ENCODE measurements at regions not wholly inside any gene's neighbourhood (a gene's known extent, or its start where the extent isn't known, plus 50 kb on each side); places are given as distances from the start of the nearest gene placed in this dataset.
"Not testable (repeated sequence)": the region's sequence is repeated elsewhere in the genome, so short reads cannot be mapped to it uniquely, and the experiment has no call there.

DNA sequence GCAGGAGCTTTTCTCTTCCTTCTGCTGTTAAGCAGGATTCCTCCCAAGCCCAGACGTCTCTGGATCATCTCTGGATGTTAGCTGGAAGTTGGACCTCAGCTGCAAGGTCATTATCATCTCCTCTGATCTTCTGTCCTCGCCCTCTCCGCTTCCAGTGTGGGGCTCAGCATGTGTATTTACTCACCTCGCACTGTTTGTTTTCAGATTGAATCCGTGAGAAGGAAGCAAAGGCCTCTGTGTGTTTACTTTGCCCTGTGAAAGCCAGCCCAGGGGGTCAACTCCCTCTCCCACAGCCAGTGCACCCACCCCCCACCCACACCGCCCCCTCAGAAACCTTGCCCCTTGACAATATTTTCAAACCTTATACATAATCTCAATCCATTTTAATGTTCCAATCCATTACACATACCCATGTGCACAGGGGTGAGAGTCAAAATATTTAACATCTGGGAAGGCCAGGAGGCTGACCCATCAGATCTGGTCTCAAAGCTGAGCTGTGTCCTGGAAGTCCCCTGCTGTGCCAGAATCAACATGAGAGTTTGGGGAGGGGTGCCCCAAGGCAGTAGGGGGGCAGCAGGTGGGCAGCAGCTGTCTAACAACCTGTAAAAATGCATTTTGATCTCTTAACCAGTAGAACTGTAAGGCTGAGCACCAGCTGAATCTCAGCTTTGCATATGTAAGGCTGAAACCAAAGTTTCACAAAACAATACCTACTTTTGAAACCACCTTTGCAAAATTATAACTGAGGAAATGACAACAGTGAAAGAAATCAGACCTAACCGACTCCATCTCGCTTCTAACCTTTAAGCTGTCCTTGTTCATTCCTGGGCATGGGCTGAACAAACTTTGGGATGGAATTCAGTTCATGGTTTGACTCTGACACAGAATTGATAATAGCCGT lies 157.9 kb downstream of the ZNF664 start:
- DNase-seq (ENCODE audit: low read depth in 2 of 2) = no peak

DNA sequence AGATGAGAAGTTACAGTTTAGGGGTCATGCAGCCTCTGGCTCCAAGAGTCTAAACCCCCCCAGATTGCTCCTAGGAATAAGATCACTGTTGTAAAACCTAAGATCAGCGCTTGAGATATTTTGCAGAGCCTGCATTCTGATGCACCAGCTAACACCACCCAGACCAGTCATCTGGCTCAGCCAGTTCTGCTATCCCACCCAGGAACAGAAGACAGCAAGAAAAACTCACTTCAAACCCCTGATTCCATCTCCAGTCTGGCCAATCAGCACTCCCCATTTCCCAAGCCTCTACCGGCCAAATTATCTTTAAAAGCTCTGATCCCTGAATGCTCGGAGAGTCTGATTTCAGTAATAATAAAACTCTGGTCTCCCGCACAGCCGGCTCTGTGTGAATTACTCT lies 158.6 kb downstream of the ZNF664 start:
- no peak for DNase-seq (ENCODE audit: low read depth in 2 of 2)

DNA sequence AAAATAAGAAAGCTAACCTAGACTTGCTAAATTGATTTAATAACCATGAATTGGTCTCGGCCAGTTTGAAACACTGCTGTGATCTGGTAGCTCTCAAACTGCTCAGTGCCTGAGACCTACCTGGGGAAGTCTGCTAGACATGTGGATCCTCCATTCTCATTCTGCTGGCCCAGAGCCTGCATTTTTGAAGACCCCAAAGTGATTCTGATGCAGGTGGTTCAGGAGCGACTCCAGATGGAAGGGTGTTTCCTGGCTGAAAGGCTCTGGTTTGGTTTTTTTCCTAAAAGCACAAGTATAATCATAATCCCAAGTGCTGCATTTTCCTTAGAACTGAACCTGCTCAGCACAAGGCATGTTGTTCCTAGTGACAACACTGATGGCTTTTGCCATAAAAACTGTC lies 159.5 kb downstream of the ZNF664 start:
- DNase-seq (ENCODE audit: low read depth in 2 of 2) = no peak

DNA sequence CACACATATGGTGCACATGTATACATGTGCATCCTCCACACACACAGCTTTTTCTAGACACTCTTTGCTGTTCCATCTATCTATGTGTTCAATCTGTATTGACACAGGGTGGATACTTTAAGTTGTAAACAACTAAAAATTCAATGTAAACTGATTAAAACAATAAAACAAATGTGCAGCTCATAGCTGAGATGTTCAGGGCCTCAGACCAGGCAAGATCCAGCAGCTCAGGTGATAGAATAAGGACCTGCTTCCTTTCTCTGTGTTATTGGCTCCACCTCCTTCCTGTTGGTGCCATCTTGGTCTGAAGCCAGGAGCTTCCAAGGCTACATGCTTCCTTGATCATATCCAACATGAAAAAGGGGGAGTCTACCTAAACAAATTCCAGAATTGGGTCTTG lies 158.1 kb upstream of the RFLNA start:
- DNase-seq (ENCODE audit: low read depth in 2 of 2) = no peak

DNA sequence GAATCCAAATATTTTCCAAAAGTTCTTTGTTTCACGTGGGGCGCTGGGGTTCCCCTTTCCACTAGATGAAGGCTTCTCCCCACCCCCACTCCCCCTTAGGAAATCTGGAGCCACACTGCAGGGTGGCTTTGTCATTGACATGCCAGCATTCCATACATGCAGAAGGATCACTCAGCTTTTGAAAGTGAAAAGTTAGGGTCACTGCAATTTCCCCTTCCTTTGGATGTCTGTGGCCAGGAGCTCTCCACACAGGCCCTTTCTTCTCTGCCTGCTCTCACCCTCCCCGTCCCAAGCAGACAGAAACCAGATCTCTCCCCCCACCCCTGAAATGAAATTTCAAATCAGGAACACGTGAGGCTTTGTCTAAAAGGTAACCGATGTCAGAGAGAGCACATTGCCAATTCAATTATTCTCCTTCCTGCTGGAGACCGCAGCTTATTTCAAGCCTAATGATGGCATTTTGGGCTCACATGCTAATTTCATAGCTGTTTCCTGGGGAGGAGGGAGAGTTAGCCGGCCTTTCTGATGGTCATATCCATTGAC lies 153.9 kb upstream of the RFLNA start:
- no peak for DNase-seq (ENCODE audit: low read depth in 2 of 2)

DNA sequence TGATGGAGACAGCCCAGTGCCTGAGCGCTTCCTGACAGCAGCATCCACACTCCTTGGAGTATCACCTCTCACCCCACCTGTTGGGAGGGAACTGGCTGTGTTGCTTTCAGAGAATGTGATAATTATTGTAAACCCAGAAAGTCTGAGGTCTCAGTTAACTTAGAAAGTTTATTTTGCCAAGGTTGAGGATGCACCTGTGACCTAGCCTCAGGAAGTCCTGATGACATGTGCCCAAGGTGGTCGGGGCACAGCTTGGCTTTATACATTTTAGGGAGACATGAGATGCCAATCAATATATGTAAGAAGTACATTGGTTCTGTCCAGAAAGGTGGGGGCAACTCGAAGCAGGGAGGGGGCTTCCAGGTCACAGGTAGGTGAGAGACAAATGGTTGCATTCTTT lies 153.3 kb upstream of the RFLNA start:
- not testable (repeated sequence) for DNase-seq (ENCODE audit: low read depth in 2 of 2)

DNA sequence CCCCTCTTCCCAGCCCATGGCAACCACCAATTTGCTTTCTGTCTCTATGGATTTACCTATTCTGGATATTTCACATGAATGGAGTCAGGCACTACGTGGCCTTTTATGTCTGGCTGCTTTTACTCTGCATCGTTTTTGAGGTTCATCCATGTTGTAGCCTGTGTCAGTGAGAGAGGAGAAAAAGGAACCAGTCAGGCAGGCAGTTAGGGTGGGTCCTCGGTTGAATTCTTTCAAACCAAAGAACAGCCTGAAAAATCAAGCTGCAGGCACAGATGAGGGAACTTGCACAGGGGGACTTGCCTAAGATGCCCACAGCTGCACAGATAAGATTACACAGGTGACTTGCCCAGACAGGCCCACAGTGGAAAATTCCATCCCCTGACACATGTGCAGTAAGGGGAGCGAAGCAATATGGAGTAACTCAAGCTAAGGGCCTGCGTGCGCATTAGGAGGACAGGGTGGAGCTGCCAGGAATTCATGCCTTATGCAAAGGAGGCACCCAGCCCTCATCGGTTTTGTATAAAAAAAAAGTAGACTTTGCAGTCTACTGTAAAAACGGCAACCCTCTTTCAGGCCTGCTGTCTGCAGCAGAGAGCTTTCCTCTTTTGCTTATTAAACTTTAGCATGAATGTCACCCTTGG lies 152.4 kb upstream of the RFLNA start:
- DNase-seq (ENCODE audit: low read depth in 2 of 2) = no peak

DNA sequence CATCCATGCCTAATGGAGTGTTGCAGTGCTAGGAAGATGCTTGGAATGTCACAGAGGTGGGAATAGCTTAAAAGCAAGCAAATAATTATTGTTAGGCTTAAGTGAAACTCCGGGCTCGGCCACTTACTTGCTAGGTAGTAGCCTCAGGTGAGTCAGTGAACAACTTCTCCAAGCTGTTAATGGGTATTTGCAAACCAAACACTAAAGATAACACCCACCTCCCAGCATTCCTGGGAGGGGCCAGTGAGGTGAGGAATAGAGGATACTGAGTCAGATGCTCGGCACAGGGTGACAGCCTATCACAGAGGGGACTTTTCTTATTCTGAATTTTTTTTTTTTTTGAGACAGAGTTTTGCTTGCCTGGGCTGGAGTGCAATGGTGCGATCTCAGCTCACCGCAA lies 151.2 kb upstream of the RFLNA start:
- DNase-seq (ENCODE audit: low read depth in 2 of 2) = no peak

DNA sequence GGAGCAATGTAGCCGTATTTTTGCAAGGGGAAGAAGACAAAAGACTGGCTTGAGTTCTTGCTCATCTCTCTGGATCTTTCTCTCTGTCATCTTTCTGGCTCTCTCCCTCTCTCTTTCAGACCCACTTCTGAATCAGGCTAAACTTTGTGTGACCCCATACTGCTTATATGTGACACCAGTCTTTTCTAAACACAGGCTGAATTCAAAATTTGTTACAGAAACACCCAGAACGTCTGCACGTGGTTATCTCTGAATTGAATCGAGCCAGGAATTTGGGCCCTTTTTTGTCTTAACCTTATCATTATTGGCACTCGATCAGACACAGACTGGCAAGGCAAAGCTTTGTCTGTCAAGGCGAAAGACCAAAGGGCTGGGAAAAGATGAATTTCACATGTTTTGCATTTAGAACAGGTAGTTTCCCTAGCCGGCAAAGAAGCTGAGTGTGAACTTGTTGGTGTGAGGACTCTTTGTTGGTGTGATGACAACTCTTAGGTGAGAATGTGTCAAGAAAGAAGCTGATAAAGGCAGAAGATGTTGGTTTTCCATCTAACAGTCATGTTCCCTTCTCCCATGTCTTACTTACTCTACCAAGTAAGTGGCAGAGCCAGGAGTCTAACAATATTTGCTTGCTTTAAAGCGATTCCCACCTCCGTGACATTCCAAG lies 150.2 kb upstream of the RFLNA start:
- no peak for DNase-seq (ENCODE audit: low read depth in 2 of 2)

DNA sequence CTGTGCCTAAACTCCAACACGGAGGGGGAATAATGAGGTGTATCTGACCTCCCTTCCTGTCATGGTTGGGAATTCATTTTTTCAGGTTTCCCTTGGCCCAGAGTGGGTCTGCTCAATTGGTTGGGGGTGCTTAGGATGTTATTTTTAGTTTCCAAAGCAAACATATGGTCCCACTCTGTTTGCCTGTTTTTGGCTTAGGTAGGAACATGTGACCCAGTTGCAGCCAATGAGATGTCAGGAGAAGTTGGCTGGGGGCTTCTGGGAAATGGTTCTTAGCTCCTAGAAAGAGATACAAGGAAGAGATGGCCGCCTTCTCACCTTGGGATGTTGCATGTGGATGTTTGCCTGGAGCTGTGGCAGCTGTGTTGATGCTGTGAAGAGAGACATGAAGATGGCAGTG lies 147.9 kb upstream of the RFLNA start:
- no peak for DNase-seq (ENCODE audit: low read depth in 2 of 2)

DNA sequence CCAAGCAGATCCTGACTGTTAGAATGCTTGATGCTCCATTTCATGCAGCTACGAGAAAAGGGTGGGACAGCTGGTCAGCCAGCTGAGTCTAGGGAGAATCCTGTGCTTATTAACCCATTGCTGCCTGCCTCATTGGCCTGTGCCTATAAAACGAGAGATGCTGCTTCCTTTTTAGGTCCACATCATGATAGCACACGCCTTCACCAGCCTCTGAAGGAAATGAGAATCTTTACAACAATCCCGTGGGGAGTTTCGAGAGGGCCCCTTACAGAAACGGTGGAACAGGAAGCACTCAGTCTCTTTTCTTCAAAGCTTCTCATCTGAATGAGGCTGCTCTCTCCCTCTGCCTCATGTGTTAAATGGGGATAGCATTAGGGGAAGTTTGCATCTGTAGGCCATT lies 147.3 kb upstream of the RFLNA start:
- DNase-seq (ENCODE audit: low read depth in 2 of 2) = no peak

DNA sequence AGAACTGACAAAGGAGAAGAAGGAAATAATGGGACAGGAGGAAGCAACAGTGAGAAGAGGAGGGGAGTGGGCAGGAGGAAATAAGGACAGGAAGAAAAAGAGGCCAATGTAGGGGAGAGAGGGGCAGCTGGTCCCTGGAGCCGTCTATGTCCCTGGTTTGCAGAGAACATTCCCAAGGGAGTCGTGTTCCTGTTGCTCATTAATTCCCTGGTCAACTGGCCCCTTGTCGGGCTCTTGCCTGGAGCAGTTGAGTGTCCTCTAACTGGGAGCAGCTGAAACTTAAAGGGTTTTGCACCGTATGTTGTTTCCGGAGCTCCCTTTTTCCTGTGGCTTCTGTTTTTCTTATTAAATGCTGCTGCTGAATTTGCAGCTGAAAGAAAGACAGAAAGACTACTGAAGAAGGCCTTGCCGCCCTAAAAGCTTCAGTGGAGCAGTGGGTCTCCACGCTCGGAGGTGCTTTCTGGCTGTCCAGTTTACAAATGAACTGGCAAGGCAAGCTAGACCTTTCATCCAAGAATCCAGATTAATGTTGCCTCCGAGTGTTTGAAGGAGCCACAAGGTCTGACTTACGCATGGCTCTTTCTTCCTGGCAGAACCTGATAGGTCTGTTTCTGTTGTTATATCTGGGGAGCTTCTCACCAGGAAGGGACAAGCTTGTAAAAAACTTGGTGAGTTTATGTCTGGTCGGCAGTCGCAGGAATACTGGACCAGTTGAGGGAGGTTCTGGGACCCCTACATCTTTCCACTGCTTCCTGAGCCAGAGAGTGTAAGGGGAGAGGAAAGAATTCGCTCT lies 146.2 kb upstream of the RFLNA start:
- DNase-seq (ENCODE audit: low read depth in 2 of 2) = no peak

DNA sequence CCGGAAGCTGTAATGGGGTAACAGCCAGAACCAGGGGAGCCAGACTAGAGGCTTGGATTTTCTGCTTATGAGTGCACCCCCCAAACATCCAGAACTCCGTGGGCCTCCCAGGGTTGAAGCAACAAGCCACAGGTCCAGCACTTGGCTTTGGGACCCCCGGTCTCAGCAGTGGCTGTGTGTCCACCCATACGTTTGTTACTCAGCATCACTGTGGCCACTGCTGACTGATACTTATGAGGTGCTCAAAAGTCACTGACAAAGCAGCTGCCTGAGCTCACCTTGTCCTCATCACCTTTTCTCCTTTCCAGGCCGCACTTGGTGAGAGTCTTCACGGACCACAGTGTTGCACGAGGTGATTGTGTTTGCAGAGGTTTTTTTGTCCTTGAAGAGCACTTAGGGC lies 145.6 kb upstream of the RFLNA start:
- no peak for DNase-seq (ENCODE audit: low read depth in 2 of 2)

DNA sequence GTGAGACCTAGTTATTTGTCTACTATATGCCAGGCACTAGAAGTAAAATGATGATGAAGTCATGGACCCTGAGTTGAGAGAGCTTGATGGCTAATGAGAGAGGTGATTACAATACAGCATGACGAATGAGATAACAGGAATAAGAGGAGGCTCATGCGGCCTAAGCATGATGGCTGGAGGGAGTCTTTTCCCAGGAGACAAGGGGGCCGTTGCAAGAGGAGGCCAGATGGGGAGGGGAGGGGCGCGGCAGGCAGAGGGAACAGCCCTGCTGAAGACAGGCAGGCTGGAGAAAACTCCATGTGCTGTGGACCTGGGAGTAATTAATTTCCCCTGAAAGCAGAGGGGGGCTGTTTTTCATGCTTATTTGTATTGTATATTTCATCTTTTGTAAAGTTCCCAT lies 144.7 kb upstream of the RFLNA start:
- no peak for DNase-seq (ENCODE audit: low read depth in 2 of 2)

DNA sequence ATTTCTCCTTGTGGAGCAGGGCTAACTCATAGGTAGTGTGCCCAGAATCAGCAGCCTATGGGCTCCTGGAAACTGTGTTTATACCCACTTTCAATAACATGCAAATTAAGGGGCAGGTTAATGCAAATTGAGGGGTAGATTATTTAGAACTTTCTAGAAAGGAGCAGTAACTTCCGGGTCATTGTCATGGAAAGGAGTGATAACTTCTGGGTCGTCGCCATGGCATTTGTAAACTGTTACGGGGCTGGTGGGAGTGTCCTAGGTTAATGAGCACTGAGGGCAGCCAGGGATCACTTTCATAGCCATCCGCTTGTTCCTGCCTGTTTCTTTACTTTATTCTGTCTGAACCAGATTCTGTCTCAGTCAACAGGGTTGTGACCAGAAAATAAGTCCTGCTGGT lies 143.3 kb upstream of the RFLNA start:
- no peak for DNase-seq (ENCODE audit: low read depth in 2 of 2)

DNA sequence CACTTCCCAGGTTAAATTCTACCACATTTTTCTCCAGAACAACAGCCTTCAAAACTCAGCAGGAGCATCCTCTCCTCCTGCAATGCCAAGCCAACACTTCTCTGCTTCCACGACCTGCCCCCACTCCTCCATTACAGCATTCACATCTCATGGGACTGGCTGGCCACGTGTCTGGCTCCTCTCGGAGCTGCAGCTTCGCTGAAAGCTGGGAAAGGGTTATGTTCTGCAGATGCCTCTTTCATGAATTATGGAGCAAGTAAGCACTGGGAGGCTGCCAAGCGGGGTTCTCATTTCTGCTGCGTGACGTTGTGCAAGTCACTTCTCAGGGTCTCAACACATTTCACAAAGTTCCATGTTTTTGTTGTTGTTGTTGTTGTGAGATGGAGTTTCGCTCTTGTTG lies 142.2 kb upstream of the RFLNA start:
- DNase-seq (ENCODE audit: low read depth in 2 of 2) = no peak

DNA sequence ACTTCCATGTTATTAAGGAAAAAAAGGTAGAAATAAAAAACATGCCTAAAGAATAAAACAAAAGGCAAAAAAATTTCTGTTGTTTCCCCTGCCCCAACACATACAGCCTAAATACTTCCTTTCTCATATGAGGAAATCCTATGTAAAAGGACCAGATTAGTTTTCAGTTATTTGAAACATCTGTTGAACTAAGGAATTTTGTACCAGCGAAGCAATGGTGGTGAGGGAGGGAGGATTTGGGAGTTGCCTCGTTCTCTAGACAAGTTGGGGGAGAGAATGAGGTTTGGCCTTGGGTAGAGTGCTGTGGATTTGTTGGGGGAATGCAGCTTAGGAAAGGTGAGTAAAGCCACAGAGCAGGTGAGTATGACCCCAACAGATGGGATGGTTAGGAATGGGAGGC lies 141.5 kb upstream of the RFLNA start:
- no peak for DNase-seq (ENCODE audit: low read depth in 2 of 2)

DNA sequence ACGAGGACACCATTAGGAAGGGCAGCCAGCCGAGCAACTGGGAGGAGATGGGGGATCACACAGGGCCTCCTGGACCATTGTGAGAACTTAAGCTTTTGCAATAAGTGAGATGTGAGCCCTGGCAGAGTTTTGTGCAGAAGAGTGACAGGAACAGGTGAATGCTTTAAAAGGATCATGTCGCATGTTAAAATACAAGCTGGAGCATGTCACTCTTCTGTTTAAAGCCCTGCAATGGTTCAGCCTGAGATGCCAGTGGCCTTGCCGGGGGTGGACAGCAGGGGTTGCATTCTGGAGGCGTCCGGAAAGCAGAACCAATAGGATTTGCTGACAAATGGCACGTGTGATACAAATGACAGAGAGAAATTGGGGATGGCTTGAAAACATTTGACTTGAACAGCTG lies 137.5 kb upstream of the RFLNA start:
- no peak for DNase-seq (ENCODE audit: low read depth in 2 of 2)

DNA sequence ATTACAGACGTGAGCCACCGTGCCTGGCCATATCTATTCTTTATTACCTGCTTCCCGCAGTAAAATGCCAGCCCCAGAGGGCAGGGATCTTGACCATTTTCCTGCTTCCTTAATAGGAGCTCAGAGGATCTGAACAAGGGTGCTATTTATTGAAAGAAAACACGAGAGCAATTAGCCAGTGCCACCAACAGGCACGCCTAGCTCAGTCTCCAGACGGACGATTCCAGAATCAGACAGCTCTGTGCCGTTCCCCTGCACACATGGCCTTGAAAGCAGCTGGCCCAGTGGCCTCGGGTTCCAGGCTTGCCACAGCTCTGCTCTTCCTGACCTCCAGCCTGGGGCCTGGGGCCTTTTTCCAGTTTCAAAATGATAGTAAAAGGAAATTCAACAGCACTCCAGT lies 135.2 kb upstream of the RFLNA start:
- DNase-seq (ENCODE audit: low read depth in 2 of 2) = no peak

DNA sequence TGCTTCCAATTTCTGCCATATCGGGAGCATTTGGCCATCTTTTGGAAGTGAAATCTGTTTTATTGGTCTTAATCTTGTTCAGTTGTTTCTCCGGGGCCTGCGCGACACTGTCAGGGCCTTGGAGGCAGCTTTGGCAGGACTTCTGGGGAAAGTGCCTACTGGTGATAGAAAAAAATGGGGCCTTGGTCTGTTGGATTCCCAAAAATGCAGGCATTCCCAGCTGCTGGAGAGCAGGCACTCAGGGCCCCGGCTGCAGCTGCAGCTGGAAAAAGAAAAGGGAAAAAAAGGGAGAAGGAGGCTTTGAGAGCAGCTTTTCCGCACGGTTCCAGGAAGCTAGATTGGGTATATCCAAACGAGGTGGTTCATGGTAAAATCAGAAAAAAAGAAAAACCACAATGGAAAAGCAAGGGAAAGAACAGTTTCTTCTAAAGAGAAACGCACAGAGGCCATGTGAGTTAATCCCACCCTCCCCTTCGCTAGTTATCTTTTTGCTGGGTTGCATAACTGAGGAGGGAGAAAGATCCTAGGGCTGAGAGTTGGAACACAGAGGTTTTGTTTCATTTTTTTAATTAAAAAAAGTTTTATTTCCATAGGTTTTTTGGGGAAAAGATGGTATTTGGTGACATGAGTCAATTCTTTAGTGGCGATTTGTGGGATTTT lies 134.7 kb upstream of the RFLNA start:
- no peak for DNase-seq (ENCODE audit: low read depth in 2 of 2)

DNA sequence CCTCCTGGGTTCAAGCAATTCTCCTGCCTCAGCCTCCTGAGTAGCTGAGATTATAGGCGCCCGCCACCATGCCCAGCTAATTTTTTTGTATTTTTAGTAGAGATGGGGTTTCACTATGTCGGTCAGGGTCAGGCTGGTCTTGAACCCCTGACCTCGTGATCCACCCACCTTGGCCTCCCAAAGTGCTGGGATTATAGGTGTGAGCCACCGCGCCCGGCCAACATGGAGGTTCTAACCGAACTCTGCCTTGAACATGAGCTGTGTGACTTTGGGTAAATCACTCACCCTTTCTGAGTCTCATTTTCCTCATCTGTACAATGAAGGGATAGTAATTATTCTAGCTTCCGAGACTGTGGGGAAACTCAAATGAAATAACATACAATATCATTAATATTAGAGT lies 133.5 kb upstream of the RFLNA start:
- not testable (repeated sequence) for DNase-seq (ENCODE audit: low read depth in 2 of 2)
